ENCODE measurements at regions not wholly inside any gene's neighbourhood (a gene's known extent, or its start where the extent isn't known, plus 50 kb on each side); places are given as distances from the start of the nearest gene placed in this dataset.
A peak's percentile ranks its signal among the peaks of the same experiment; 100 is the strongest.
"Not testable (repeated sequence)": the region's sequence is repeated elsewhere in the genome, so short reads cannot be mapped to it uniquely, and the experiment has no call there.

DNA sequence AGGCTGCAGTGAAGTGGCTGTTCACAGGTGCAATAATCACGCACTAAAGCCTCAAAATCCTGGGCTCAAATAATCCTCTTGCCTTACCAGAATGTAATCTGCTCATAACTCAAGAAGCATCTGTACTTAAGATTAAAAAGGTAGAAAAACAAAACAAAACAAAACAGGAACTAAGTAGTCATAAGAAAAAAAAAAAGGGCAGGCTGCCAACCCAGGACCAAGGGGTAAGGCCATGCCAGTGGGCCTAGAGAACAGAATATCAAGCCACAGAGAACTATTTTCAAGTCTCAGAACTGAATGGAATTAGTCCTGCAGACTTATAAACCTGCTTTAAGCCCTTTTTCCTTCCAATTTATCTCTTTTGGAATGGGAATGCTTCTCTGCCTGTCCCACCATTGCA, 64.8 kb upstream of the TBC1D3K start:
- Mint-ChIP-seq H3K27me3 (peaks cover 9 to 19% of the 10 kb centered on the region in 2 donors), H3K9me3 (peaks cover 0 to 29% (median 18%) of the 10 kb centered on the region in 8 donors), H3K36me3 (peaks cover 0 to 4% of the 10 kb centered on the region in 2 donors), H3K27ac (no peak overlapping the region), H3K4me3 (no peak overlapping the region), H3K4me1 (no peaks in the 10 kb centered on the region)
- CTCF ChIA-PET (ENCODE audit: partially characterized antibody), result no interaction called here
- intact Hi-C loops (cut with micrococcal nuclease), result no loop called here
- Histone ChIP-seq H3K36me3 (ENCODE audit: insufficient read depth, low read length) (no peaks in the 10 kb centered on the region), H3K4me3 (ENCODE audit: low read length in 2 of 2) (no peak overlapping the region), H3K27me3 (ENCODE audit: insufficient read depth, low read length) (no peaks in the 10 kb centered on the region), H3K27ac (ENCODE audit: low read depth, low read length) (no peak overlapping the region), H3K4me1 (ENCODE audit: insufficient read depth, low read length) (no peaks in the 10 kb centered on the region), H3K9me3 (ENCODE audit: control insufficient read depth in 1 of 2, low read length in 2 of 2) (no peaks in the 10 kb centered on the region)
- DNase-seq, result no peak
- POLR2A ChIA-PET (ENCODE audit: partially characterized antibody), result no interaction called here

DNA sequence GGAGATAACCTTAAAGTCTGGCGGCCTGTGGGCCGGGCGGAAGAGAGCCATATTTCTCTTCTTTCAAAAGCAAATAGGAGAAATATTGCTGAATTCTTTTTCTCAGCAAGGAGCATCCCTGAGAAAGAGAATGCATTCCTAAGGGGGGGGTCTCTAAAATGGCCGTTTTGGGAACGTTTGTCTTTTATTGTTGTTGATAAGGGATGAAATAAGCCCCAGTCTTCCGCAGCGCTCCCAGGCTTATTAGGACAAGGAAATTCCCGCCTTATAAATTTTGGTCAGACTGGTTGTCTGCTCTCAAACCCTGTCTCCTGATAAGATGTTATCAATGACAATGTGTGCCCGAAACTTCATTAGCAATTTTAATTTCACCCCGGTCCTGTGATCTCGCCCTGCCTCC, 65.8 kb upstream of the TBC1D3K start:
- H3K27ac Mint-ChIP-seq; POLR2A ChIA-PET (ENCODE audit: partially characterized antibody); H3K27ac ChIP-seq (ENCODE audit: low read depth, low read length); H3K4me3 ChIP-seq (ENCODE audit: low read length in 2 of 2); H3K36me3 Mint-ChIP-seq; intact Hi-C loops (cut with micrococcal nuclease); H3K27me3 ChIP-seq (ENCODE audit: insufficient read depth, low read length); H3K36me3 ChIP-seq (ENCODE audit: insufficient read depth, low read length); H3K9me3 ChIP-seq (ENCODE audit: control insufficient read depth in 1 of 2, low read length in 2 of 2); CTCF ChIA-PET (ENCODE audit: partially characterized antibody); H3K4me1 ChIP-seq (ENCODE audit: insufficient read depth, low read length); H3K4me1 Mint-ChIP-seq; DNase-seq: not testable (repeated sequence)
- Mint-ChIP-seq H3K27me3 (peaks cover 5 to 17% of the 10 kb centered on the region in 2 donors), H3K9me3 (peaks cover 0 to 29% (median 18%) of the 10 kb centered on the region in 8 donors), H3K4me3 (peak overlapping the region in 1 of 8 donors; percentile 25)

DNA sequence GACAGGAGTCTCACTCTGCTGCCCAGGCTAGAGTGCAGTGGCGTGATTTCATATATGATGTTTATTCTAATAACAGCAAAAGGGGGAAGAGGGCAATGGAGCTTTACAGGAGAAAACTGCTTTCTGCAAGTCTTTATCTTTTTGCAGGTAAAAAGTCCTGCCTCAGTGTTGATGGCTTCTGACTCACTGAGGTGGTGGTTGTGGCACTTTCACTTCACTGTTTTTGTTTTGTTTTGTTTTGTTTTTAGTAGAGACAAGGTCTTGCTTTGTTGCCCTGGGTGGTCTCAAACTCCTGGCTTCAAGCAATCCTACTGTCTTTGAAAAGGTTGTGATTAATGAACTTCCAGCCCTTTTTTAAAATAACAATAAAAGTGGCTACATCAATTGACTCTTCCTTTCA, 68.0 kb upstream of the TBC1D3K start:
- intact Hi-C loops (cut with micrococcal nuclease), result no loop called here
- Mint-ChIP-seq H3K4me3 (no peak overlapping the region), H3K27ac (no peak overlapping the region), H3K9me3 (peaks cover 0 to 29% (median 18%) of the 10 kb centered on the region in 8 donors), H3K4me1 (no peaks in the 10 kb centered on the region), H3K36me3 (peaks cover 0 to 4% of the 10 kb centered on the region in 2 donors), H3K27me3 (peaks cover 10 to 17% of the 10 kb centered on the region in 2 donors)
- no peak for DNase-seq
- CTCF ChIA-PET (ENCODE audit: partially characterized antibody), result no interaction called here
- POLR2A ChIA-PET (ENCODE audit: partially characterized antibody), result no interaction called here
- Histone ChIP-seq H3K9me3 (ENCODE audit: control insufficient read depth in 1 of 2, low read length in 2 of 2) (no peaks in the 10 kb centered on the region), H3K4me3 (ENCODE audit: low read length in 2 of 2) (no peak overlapping the region), H3K27me3 (ENCODE audit: insufficient read depth, low read length) (no peaks in the 10 kb centered on the region), H3K36me3 (ENCODE audit: insufficient read depth, low read length) (no peaks in the 10 kb centered on the region), H3K27ac (ENCODE audit: low read depth, low read length) (no peak overlapping the region), H3K4me1 (ENCODE audit: insufficient read depth, low read length) (no peaks in the 10 kb centered on the region)

DNA sequence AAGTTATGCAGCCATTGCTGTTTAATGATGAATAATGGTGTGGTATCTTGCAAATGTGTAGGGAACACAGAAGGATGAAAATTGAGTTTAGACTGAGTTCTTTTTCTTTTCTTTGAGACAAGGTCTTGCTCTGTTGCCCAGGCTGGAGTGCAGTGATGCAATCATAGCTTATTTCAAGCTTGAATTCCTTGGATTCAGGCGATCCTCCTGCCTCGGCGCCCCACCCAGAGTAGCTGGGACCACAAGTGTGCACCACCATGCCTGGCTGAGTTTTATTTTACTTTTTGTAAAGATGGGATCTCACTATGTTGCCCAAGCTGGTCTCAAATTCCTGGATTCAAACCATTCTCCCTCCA, 74.6 kb upstream of the TBC1D3K start:
- H3K36me3 Mint-ChIP-seq, result no peaks in the 10 kb centered on the region
- ChIA-PET CTCF (ENCODE audit: partially characterized antibody) (no interaction called here), POLR2A (ENCODE audit: partially characterized antibody) (no interaction called here)
- no peak overlapping the region for H3K27ac Mint-ChIP-seq
- Histone ChIP-seq H3K27ac (ENCODE audit: low read depth, low read length) (no peak overlapping the region), H3K27me3 (ENCODE audit: insufficient read depth, low read length) (no peaks in the 10 kb centered on the region), H3K9me3 (ENCODE audit: control insufficient read depth in 1 of 2, low read length in 2 of 2) (no peaks in the 10 kb centered on the region), H3K4me3 (ENCODE audit: low read length in 2 of 2) (no peak overlapping the region), H3K36me3 (ENCODE audit: insufficient read depth, low read length) (no peaks in the 10 kb centered on the region), H3K4me1 (ENCODE audit: insufficient read depth, low read length) (no peaks in the 10 kb centered on the region)
- H3K4me3 Mint-ChIP-seq, result no peak overlapping the region
- no peak for DNase-seq
- intact Hi-C loops (cut with micrococcal nuclease), result no loop called here
- peaks cover 8 to 10% of the 10 kb centered on the region in 2 donors for H3K27me3 Mint-ChIP-seq
- no peaks in the 10 kb centered on the region for H3K9me3 Mint-ChIP-seq
- H3K4me1 Mint-ChIP-seq, result peaks cover 4 to 8% (median 5%) of the 10 kb centered on the region in 4 donors

DNA sequence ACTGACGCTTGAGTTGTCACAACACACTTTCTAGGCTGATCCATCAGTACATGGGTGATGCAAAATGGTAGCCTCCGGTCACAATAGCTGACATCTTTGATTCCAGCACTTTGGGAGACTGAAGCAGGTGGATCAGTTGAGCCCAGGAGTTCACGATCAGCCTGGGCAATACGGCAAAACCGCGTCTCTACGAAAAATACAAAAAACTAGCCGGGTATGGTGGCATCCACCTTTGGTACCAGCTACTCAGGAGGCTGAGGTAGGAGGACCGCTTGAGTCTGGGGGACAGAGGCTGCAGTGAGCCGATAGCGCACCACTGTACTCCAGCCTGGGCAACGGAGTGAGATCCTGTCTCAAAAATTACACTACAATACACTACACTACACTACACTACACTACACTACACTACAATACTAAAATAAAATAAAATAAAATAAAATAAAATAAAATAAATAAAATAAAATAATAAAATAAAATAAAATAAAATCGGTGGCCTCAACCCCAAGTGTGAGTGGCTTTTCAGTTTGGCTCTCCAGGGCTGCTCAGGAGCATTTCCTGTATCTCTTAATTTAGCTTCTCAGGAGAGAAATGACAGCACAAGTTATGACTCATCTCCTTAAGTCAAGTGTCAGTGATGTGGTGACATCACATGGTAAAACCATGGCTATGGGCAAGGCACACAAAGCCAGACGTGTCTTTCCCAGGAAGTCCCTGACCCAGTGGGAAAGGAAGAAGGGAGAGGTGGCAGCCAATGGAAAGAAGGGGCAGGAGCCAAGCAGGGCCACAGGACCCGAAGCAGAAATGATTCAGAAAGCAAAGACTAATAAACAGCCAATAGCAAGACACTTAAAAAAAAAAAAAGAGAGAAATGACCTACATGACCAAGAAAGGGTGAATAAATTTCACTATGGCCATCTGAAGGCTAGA, 75.3 kb upstream of the TBC1D3K start:
- Mint-ChIP-seq H3K4me1 (peaks cover 4 to 8% (median 5%) of the 10 kb centered on the region in 4 donors), H3K27ac (no peak overlapping the region), H3K9me3 (no peaks in the 10 kb centered on the region), H3K4me3 (peak overlapping the region in 1 of 8 donors; percentile 33), H3K36me3 (no peaks in the 10 kb centered on the region), H3K27me3 (peaks cover 9 to 10% of the 10 kb centered on the region in 2 donors)
- Histone ChIP-seq H3K27me3 (ENCODE audit: insufficient read depth, low read length) (no peaks in the 10 kb centered on the region), H3K4me3 (ENCODE audit: low read length in 2 of 2) (no peak overlapping the region), H3K27ac (ENCODE audit: low read depth, low read length) (no peak overlapping the region), H3K36me3 (ENCODE audit: insufficient read depth, low read length) (no peaks in the 10 kb centered on the region), H3K4me1 (ENCODE audit: insufficient read depth, low read length) (no peaks in the 10 kb centered on the region), H3K9me3 (ENCODE audit: control insufficient read depth in 1 of 2, low read length in 2 of 2) (no peaks in the 10 kb centered on the region)
- ChIA-PET POLR2A (ENCODE audit: partially characterized antibody) (no interaction called here), CTCF (ENCODE audit: partially characterized antibody) (no interaction called here)
- intact Hi-C loops (cut with micrococcal nuclease), result no loop called here
- DNase-seq, result no peak

DNA sequence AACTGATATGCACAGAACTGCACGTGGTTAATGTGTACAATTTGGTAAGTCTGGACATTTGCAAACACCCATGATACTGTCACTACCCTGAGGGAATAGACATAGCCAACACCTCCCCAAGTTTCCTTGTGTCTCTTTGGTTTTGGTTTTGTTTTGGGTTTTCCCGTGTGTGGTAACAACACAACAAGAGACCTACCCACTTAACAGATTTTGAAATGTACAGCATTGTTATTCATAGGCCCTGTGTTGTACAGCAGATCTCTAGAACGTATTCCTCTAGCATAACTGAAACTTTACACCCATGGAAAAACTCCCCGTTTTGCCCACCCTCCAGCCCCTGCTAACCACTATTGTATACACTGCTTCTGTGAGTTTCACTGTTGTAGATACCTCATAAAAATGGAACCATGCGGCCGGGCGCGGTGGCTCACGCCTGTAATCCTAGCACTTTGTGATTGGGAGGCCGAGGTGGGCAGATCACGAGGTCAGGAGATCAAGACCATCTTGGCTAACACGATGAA, 76.3 kb upstream of the TBC1D3K start:
- no peak for DNase-seq
- no peaks in the 10 kb centered on the region for H3K9me3 Mint-ChIP-seq
- no peak overlapping the region for H3K4me3 ChIP-seq (ENCODE audit: low read length in 2 of 2)
- no peaks in the 10 kb centered on the region for H3K27me3 ChIP-seq (ENCODE audit: insufficient read depth, low read length)
- H3K27ac ChIP-seq (ENCODE audit: low read depth, low read length), result no peak overlapping the region
- no peak overlapping the region for H3K27ac Mint-ChIP-seq
- intact Hi-C loops (cut with micrococcal nuclease), result no loop called here
- no peaks in the 10 kb centered on the region for H3K4me1 ChIP-seq (ENCODE audit: insufficient read depth, low read length)
- H3K4me3 Mint-ChIP-seq, result no peak overlapping the region
- H3K36me3 Mint-ChIP-seq, result no peaks in the 10 kb centered on the region
- ChIA-PET CTCF (ENCODE audit: partially characterized antibody) (no interaction called here), POLR2A (ENCODE audit: partially characterized antibody) (no interaction called here)
- H3K27me3 Mint-ChIP-seq, result peaks cover 10 to 13% of the 10 kb centered on the region in 2 donors
- H3K9me3 ChIP-seq (ENCODE audit: control insufficient read depth in 1 of 2, low read length in 2 of 2), result no peaks in the 10 kb centered on the region
- peaks cover 4 to 8% (median 5%) of the 10 kb centered on the region in 4 donors for H3K4me1 Mint-ChIP-seq
- H3K36me3 ChIP-seq (ENCODE audit: insufficient read depth, low read length), result no peaks in the 10 kb centered on the region

DNA sequence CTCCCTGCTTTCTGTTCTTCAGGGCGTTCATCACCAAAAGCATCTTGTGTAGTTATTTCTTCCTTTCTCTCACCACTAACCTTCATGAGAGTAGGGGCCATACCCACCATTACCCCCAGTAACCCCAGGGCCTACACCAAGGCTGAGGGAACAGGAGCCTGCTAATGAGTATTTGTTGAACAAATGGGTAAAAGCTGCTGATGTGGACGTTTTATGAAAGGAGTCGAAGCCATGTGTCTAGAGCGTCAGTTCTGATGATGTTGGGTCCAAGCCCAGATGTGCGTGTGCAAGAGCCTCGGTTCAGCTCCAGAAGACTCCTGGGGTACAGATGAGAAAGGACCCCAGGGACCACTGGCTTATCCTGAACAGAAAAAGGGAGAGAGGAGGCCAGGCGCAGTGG, 77.1 kb upstream of the TBC1D3K start:
- H3K4me1 Mint-ChIP-seq, result peaks cover 4 to 8% (median 5%) of the 10 kb centered on the region in 4 donors
- CTCF ChIA-PET (ENCODE audit: partially characterized antibody), result no interaction called here

More for the DNA sequence above, 77.1 kb upstream of the TBC1D3K start:
- Histone ChIP-seq H3K36me3 (ENCODE audit: insufficient read depth, low read length) (no peaks in the 10 kb centered on the region), H3K4me3 (ENCODE audit: low read length in 2 of 2) (no peak overlapping the region), H3K9me3 (ENCODE audit: control insufficient read depth in 1 of 2, low read length in 2 of 2) (no peaks in the 10 kb centered on the region), H3K27ac (ENCODE audit: low read depth, low read length) (no peak overlapping the region), H3K4me1 (ENCODE audit: insufficient read depth, low read length) (no peaks in the 10 kb centered on the region), H3K27me3 (ENCODE audit: insufficient read depth, low read length) (no peaks in the 10 kb centered on the region)
- DNase-seq, result no peak
- POLR2A ChIA-PET (ENCODE audit: partially characterized antibody), result no interaction called here
- intact Hi-C loops (cut with micrococcal nuclease), result no loop called here
- Mint-ChIP-seq H3K9me3 (no peaks in the 10 kb centered on the region), H3K27ac (peak overlapping the region in 1 of 7 donors; percentile 42), H3K4me3 (no peak overlapping the region), H3K36me3 (no peaks in the 10 kb centered on the region), H3K27me3 (peaks cover 10 to 13% of the 10 kb centered on the region in 2 donors)
